Calu3 (cell line): ENCODE measurements at regions not wholly inside any gene's neighbourhood (a gene's known extent, or its start where the extent isn't known, plus 50 kb on each side); places are given as distances from the start of the nearest gene placed in this dataset.

Experiments used
- BruUV-seq: library from RNA; stranded (reverse); fragments of 400-500 nt; replicated peaks from 2 replicates; lab custom pipeline; 2021; lab: Mats Ljungman, UMichigan
- CTCF ChIA-PET: fragments of 300-600 bp; sonication (Branson Sonifier 250); formaldehyde crosslinking; loops from one replicate; lab custom pipeline; 2022; ENCODE audit warnings: antibody characterized with exemption; lab: Charles Lee
- DNase-seq: peaks from one replicate; pipeline ENCODE4 v3.0.0; 2022
- H3K27ac Mint-ChIP-seq: one replicate; pipeline ENCODE4 v1.8.0; 2022; ENCODE audit warnings: mixed read lengths; ENCODE audit not compliant: unreplicated experiment
- H3K27me3 Mint-ChIP-seq: one replicate; pipeline ENCODE4 v1.8.0; 2022; ENCODE audit warnings: mixed read lengths; ENCODE audit not compliant: unreplicated experiment
- H3K36me3 Mint-ChIP-seq: one replicate; pipeline ENCODE4 v1.8.0; 2022; ENCODE audit warnings: mild to moderate bottlenecking, moderate library complexity, mixed read lengths; ENCODE audit not compliant: insufficient read depth, unreplicated experiment
- H3K4me1 Mint-ChIP-seq: one replicate; pipeline ENCODE4 v1.8.0; 2022; ENCODE audit warnings: mild to moderate bottlenecking, low read depth, mixed read lengths; ENCODE audit not compliant: unreplicated experiment
- H3K4me3 Mint-ChIP-seq: one replicate; pipeline ENCODE4 v1.8.0; 2022; ENCODE audit warnings: mild to moderate bottlenecking, low read depth, moderate library complexity, mixed read lengths; ENCODE audit not compliant: unreplicated experiment
- H3K9me3 Mint-ChIP-seq: one replicate; pipeline ENCODE4 v1.8.0; 2022; ENCODE audit warnings: low read depth, mixed read lengths; ENCODE audit not compliant: unreplicated experiment
- intact Hi-C: fragments of 100-400 bp; cut with micrococcal nuclease; formaldehyde crosslinking; loops from one replicate; pipeline ENCODE4 v1.10.0; 2022; ENCODE audit not compliant: unreplicated experiment
- TF ChIP-seq, protein P1 (sequence below): fragments of 200-600 bp; IDR thresholded peaks from one replicate; pipeline ENCODE4 v1.8.0; 2022; ENCODE audit warnings: antibody characterized with exemption; ENCODE audit not compliant: unreplicated experiment

DNA sequence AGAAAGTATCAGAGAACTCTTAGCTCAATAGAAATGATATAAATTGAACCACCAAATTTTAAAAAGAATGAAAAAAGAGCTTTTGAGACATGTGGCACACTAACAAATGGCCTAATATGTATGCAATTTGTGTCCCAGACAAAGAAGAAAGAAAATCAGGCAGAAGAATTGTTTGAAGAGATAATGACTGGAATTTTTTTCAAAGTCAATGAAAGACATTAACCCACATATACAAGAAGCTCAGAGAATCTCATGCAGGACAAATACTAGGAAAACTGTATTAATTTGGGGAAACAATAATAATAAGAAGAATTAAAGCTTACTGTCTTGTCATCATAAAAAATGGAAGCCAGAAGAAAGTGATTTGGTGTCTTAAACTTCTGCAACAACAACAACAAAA is 304.1 kb upstream of the RND3 start:
- Mint-ChIP-seq H3K9me3 (peaks cover 3% of the 10 kb centered on the region), H3K4me1 (no peaks in the 10 kb centered on the region), H3K4me3 (no peak overlapping the region), H3K27me3 (no peaks in the 10 kb centered on the region), H3K27ac (no peak overlapping the region), H3K36me3 (no peaks in the 10 kb centered on the region)
- BruUV-seq: no TSS peak
- CTCF ChIA-PET: interaction anchor here (0.6 kb wide), 1 partner anchor 272 kb away, joined by 3 read pairs; no protein-coding TSS in a partner anchor
- intact Hi-C loops: no loop called here
- TF ChIP-seq, protein P1, sequence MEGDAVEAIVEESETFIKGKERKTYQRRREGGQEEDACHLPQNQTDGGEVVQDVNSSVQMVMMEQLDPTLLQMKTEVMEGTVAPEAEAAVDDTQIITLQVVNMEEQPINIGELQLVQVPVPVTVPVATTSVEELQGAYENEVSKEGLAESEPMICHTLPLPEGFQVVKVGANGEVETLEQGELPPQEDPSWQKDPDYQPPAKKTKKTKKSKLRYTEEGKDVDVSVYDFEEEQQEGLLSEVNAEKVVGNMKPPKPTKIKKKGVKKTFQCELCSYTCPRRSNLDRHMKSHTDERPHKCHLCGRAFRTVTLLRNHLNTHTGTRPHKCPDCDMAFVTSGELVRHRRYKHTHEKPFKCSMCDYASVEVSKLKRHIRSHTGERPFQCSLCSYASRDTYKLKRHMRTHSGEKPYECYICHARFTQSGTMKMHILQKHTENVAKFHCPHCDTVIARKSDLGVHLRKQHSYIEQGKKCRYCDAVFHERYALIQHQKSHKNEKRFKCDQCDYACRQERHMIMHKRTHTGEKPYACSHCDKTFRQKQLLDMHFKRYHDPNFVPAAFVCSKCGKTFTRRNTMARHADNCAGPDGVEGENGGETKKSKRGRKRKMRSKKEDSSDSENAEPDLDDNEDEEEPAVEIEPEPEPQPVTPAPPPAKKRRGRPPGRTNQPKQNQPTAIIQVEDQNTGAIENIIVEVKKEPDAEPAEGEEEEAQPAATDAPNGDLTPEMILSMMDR: no peak
- no peak for DNase-seq

DNA sequence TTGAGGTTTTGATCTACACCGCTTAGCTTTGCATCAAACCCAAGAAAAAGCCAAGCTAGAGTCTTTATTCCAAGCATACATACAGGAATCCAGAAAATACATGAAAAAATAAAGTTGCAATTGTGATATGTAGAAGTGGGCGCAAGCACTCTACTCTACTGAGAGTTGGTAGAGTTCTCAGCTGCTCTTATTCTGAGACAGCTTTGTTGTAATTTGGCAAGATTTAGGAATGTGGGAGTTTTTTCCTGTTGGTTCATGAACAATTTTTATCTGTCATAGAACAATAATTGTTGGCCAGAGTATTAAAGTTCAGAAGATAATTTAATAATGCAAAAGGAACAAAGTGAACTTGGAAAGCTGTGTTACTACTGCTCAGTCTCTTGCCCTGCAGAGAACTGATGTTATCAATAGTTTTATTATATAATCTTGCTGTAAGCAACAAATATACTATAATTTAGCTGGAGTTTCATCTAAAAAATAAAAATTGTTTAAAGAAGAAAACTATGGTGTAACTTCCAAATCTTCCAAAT is 302.0 kb upstream of the RND3 start:
- Mint-ChIP-seq H3K4me1 (no peaks in the 10 kb centered on the region), H3K4me3 (no peak overlapping the region), H3K27ac (no peak overlapping the region), H3K27me3 (no peaks in the 10 kb centered on the region), H3K36me3 (no peaks in the 10 kb centered on the region), H3K9me3 (peaks cover 3% of the 10 kb centered on the region)
- no TSS peak for BruUV-seq
- intact Hi-C loops: no loop called here
- TF ChIP-seq, protein P1: no peak
- CTCF ChIA-PET: interaction anchor here (0.6 to 0.8 kb wide), 2 partner anchors 143 to 1203 kb away, joined by 3 read pairs; no protein-coding TSS in a partner anchor
- DNase-seq: no peak

DNA sequence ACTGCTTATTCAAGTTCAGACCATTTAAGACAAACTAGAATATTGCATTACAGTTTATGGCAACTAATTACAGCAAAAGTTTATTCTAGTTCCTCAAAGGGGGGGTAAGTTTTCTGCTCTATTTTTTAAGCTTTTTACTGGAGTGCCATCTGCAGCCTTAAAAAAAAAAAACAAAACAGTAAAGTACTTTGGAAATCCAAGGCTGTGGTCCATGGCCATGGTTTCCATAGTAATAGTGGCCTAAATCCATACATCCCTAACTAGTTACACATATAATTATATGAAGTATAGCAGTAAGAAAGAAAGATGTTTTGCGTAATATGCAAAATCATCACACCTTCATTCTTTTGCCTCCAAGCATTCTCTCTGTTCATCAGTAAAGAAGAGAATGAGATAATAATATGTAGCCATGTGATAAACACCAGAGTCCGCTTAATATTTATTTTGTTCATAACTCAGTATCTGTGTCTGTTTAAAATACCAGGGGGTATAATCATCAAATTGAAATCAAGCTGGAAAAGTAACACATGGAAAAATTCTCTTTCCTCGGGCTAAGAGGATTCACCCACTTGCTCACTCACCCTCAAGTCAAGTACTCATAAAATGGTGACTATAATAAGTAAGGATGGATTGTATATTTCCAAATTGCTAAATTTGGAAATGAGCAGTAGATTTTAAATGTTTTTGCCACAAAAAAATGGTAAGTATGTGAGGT is 301.1 kb upstream of the RND3 start:
- Mint-ChIP-seq H3K4me3 (no peak overlapping the region), H3K27me3 (no peaks in the 10 kb centered on the region), H3K4me1 (no peaks in the 10 kb centered on the region), H3K27ac (no peak overlapping the region), H3K9me3 (peaks cover 3% of the 10 kb centered on the region), H3K36me3 (no peaks in the 10 kb centered on the region)
- intact Hi-C loops: no loop called here
- CTCF ChIA-PET: no interaction called here
- BruUV-seq: no TSS peak
- no peak for DNase-seq
- TF ChIP-seq, protein P1: no peak

GRCh38 chr2:150787353-150788093 is 300.1 kb upstream of the RND3 start:
- Mint-ChIP-seq H3K36me3 (no peaks in the 10 kb centered on the region), H3K9me3 (no peaks in the 10 kb centered on the region), H3K27ac (no peak overlapping the region), H3K4me3 (no peak overlapping the region), H3K27me3 (no peaks in the 10 kb centered on the region), H3K4me1 (no peaks in the 10 kb centered on the region)
- intact Hi-C loops: no loop called here
- BruUV-seq: no TSS peak
- DNase-seq: no peak
- TF ChIP-seq, protein P1: no peak
- CTCF ChIA-PET: no interaction called here
